Astrocyte of the spinal cord (primary cell): ENCODE measurements at regions not wholly inside any gene's neighbourhood (a gene's known extent, or its start where the extent isn't known, plus 50 kb on each side); places are given as distances from the start of the nearest gene placed in this dataset.
"Not testable (repeated sequence)": the region's sequence is repeated elsewhere in the genome, so short reads cannot be mapped to it uniquely, and the experiment has no call there.

ENCODE experiments used
- DNase-seq: peaks from one replicate; pipeline ENCODE4 v3.0.0; 2011; ENCODE audit warnings: low read depth, low spot score
- H3K4me3 ChIP-seq: 2 replicates; pipeline ENCODE4 v1.5.1; 2011; ENCODE audit warnings: low read depth, mild to moderate bottlenecking, low read length, moderate library complexity
- CTCF ChIP-seq: IDR thresholded peaks from 2 replicates; pipeline ENCODE4 v1.5.1; 2012; ENCODE audit warnings: low read depth, mild to moderate bottlenecking, low read length, inconsistent platforms
- in situ Hi-C: cut with HindIII; loops from 2 replicates; pipeline ENCODE4 v1.10.0; 2017; ENCODE audit warnings: low sequenced_read_pairs

GRCh38 chr9:71518045-71518827 is 250.1 kb downstream of the CEMIP2 start:
- DNase-seq: no peak
- no peak overlapping the region for H3K4me3 ChIP-seq
- TF ChIP-seq CTCF: no peak
- in situ Hi-C loops: no loop called here

- no peak for DNase-seq
- in situ Hi-C loops: no loop called here
These were observed 252.7 kb downstream of the CEMIP2 start for GRCh38 chr9:71515626-71516025.

GRCh38 chr9:71515107-71515506 is 253.2 kb downstream of the CEMIP2 start:
- in situ Hi-C loops: no loop called here
- no peak for DNase-seq
- no peak for TF ChIP-seq CTCF
- no peak overlapping the region for H3K4me3 ChIP-seq

More at GRCh38 chr9:71515626-71516025, 252.7 kb downstream of the CEMIP2 start:
- H3K4me3 ChIP-seq: no peak overlapping the region
- no peak for TF ChIP-seq CTCF

- in situ Hi-C loops: no loop called here
- no peak overlapping the region for H3K4me3 ChIP-seq
- no peak for DNase-seq
- no peak for TF ChIP-seq CTCF
These were observed 253.9 kb downstream of the CEMIP2 start for GRCh38 chr9:71514344-71514975.

- in situ Hi-C loops: no loop called here
- TF ChIP-seq CTCF: no peak
- no peak for DNase-seq
- no peak overlapping the region for H3K4me3 ChIP-seq
These were observed 259.3 kb downstream of the CEMIP2 start for GRCh38 chr9:71509054-71509453.

- DNase-seq, H3K4me3 ChIP-seq, in situ Hi-C loops: not testable (repeated sequence)
These were observed 260.2 kb downstream of the CEMIP2 start for GRCh38 chr9:71508141-71508540.

GRCh38 chr9:71506821-71507220 is 261.5 kb downstream of the CEMIP2 start:
- DNase-seq: peak; percentile 31

More at GRCh38 chr9:71506821-71507220, 261.5 kb downstream of the CEMIP2 start:
- no peak for TF ChIP-seq CTCF
- H3K4me3 ChIP-seq: no peak overlapping the region
- in situ Hi-C loops: no loop called here
